ENCODE measurements at regions not wholly inside any gene's neighbourhood (a gene's known extent, or its start where the extent isn't known, plus 50 kb on each side); places are given as distances from the start of the nearest gene placed in this dataset.
"Not testable (repeated sequence)": the region's sequence is repeated elsewhere in the genome, so short reads cannot be mapped to it uniquely, and the experiment has no call there.

DNA sequence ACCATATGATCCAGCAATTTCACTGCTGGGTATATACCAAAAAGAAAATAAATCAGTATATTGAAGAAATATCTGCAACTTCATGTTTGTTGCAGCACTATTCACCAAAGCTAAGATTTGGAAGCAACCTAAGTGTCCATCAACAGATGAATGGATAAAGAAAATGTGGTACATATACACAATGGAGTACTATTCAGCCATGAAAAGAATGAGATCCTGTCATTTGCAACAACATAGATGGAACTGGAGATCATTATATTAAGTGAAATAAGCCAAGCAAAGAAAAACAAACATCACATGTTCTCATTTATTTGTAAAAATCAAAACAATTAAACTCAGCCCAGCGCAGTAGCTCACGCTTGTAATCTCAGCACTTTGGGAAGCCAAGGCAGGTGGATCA lies 184.4 kb upstream of the NR5A2 start:
- DNase-seq (ENCODE audit: low read depth in 2 of 2), result not testable (repeated sequence)

DNA sequence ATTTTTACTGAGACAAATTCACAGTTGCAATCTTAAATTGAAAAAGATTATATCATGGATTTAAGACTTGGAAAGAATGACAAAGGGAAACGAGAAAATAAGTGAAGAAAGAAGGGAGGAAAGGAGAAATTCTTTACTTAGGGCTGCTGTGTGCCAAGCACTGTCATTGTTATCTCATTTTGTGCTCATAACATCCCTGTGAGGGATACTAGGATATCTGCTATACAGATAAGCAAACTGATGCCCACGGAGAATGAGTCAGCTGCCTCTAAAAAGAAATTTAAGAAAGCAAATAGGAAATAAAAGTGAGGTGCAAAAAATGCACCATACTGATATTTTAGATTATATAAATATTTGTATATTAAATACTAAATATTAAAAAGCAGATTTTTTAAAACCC lies 183.6 kb upstream of the NR5A2 start:
- DNase-seq (ENCODE audit: low read depth in 2 of 2), result no peak

DNA sequence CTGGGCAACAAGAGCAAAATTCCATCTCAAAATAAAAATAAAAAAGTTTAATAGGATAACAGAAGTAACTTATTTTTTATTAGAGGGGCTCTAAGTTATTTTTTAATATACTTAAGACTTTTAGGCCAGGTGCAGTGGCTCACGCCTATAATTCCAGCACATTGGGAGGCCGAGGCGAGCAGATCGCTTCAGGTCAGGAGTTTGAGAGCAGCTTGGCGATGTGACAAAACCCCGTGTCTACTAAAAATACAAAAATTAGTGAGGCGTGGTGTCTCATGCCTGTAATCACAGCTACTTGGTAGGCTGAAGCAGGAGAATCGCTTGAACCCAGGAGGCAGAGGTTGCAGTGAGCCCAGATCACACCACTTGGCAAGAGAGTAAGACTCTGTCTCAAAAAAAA lies 180.5 kb upstream of the NR5A2 start:
- DNase-seq (ENCODE audit: low read depth in 2 of 2), result no peak

DNA sequence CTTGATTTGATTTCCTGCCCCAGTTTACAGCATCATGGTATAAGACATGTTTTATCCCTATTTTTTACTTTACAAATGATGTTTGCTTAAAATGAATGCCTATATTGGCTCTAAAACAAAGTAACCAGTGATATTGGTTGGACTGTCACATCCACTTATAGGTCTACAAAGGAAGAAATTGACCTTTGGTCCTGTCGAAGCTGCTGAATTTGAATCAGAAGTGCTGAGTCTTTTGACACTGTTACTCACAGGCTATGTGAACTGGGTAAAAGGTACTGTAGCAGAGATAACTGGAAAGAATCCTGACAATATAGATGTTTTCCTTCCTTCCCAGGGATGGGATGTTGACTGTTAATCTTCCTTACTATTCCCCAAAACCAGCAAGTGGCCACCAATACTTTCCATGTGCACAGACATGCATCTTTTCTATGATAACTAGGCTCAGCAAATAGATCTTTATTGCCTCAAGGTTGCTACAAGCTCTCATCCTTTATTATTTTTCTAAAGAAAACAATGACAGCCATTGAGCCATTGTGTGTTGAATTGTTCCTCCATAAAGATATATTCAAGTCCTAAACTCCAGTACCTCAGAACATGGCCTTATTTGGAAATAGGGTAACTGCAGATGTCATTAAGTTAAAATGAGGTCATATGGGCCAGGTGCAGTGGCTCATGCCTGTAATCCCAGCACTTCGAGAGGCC lies 175.9 kb upstream of the NR5A2 start:
- DNase-seq (ENCODE audit: low read depth in 2 of 2), result no peak

DNA sequence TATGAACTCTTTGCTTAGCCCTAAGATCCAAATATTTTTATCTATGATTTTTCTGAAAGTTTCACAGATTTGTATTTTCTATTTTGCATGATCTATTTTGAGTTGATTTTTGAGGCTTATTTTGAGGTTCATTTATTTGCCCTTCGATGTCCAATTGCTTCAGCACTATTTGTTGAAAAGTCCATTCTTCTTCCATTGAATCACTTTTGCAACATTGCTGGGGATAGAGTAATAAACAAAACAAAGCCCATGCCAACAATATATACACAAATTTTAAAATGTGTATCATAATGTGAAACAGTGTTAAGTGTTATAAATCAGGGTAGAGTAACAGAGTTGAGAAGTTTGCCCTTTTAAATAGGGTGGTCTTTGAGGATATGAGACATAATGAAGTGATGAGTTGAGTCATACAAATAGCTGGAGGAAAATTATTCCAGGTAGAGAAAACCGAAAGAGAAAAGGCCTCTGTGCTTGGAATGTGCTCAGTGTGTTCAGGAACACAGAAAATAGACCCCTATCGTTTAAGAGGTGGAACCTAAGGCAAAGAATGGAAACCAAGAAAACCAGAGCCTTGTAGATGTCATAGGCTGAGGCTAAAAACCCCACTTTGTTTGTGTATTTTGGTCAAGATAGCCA lies 172.7 kb upstream of the NR5A2 start:
- DNase-seq (ENCODE audit: low read depth in 2 of 2), result no peak

DNA sequence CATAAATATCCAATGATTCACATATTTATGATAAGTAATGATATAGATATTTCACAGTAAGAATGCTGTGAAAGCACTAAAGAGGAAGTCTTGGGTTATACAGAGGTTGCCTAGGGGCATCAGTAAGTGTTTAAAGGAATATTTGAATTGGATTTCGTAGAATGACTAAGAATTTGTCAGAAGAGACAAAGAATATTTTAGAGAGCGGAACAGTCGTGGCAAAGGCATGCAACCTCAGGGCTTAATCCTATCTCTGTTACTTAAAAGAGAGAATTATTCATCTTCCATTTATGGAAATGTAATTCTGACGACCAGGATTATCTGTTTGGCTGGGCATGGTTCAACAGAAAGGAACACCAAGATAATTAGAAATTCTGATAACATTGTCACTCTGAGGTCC lies 171.9 kb upstream of the NR5A2 start:
- no peak for DNase-seq (ENCODE audit: low read depth in 2 of 2)

DNA sequence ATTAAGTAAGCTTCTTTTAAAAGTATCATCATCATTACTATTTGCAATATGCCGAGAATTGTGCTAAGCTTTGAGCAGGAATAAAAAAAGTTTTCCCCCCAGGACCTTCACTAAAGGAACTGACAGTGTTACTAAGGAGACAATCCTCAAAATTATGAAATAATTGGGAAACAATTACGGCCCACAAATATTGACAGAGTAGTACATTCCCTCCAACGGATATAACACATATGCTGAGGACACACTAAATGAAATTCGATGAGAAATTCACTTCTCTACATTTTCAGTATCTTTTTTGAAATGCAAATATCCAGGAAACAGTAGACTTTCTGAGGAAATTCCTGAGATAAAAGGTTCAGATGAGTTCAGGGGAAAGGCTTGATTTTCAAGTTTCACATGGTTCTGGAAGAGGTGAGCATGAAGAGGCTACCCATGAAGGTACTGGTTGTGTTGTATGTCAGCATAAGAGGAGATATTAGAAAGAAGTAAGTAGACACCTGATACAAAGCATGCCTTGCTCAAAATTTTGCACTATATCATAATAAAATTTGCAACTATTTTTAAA lies 171.2 kb upstream of the NR5A2 start:
- no peak for DNase-seq (ENCODE audit: low read depth in 2 of 2)

DNA sequence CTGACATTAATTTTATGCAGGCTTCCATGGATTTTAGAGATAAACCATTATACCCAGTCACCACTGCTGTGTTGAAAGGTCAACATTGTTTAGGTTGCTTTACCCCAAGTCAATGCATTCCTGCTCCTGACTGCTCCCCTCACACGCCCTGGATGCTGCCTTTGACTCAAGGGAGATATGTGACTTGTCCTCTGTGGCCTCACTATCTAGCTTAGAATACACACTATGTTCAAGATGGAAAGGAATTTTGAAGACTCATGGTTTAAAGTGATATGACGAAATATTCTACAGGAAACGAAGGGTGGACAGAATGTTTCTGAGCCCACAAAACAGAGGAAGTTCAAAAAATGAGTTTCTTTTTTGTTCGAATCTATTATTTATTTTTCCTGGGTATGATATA lies 170.4 kb upstream of the NR5A2 start:
- DNase-seq (ENCODE audit: low read depth in 2 of 2), result no peak

DNA sequence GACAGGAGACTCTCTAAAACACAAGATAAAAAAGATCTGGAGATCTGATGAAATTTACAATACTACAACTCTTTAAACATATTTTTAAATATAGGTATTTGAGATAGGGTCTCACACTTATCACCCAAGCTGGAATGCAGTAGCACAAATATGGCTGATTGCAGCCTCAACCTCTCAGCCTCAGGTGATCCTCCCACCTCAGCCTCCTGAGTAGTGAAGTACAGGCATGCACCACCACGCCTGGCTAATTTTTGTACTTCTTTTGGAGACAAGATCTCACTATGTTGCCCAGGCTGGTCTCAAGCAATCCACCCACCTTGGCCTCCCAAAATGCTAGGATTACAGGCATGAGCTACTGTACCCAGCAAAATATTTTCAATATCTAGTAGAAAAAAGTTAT lies 170.0 kb upstream of the NR5A2 start:
- DNase-seq (ENCODE audit: low read depth in 2 of 2), result no peak

DNA sequence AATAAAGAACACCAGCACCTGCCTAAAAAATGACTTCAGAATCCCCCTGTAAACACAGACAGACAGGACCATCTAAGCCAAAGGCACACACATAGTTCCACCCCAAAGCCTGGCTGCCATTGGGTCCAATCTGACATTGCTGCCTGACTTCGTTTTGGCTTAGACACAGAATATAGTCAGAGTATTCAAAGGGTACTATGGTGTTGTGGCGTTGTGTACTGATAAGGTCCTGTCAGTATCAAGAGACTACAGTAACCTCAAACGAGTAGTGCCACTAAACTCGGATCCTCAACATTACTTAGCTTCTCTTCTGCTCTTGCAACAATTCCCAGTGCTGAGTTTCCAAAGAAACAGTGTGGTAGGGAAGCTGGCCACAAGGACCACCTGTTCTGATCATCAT lies 169.3 kb upstream of the NR5A2 start:
- no peak for DNase-seq (ENCODE audit: low read depth in 2 of 2)

DNA sequence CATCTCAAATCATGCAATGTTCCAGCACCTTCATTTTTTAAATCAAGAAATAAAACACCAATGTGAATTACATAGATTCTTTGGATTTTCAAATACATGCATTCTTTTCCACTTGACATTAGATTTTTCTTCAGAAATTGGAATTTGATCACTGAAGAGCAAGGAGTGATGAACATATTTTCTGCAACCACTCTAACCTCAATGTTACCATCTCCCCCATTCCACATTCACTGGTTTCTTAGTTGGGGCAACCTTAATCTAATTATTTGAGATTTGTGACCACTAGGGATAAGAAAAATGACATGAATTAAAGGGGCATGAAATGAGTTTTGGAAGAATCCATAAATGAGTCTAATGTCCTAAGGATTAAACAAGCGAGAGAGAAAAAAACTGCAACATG lies 168.7 kb upstream of the NR5A2 start:
- no peak for DNase-seq (ENCODE audit: low read depth in 2 of 2)

DNA sequence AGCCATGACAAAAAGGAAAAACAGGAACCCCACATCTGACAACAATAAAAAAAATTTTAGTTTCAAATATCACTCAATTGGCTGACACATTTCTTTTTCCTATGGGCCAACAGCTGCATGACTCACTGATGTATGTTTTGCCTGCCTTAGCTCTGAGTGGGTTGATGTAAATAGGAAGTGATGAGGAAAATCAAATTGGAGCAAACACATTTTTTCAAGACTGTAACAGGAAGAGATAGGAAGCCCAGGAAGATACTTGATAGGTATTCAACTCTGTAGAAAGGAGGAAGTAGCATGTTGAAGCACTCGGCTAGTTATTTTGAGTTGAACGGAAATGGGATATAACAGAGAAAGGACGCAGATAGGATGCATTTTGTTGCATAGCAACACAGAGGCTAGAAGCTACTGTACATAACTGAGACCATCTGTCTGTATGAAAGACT lies 168.0 kb upstream of the NR5A2 start:
- DNase-seq (ENCODE audit: low read depth in 2 of 2), result no peak

DNA sequence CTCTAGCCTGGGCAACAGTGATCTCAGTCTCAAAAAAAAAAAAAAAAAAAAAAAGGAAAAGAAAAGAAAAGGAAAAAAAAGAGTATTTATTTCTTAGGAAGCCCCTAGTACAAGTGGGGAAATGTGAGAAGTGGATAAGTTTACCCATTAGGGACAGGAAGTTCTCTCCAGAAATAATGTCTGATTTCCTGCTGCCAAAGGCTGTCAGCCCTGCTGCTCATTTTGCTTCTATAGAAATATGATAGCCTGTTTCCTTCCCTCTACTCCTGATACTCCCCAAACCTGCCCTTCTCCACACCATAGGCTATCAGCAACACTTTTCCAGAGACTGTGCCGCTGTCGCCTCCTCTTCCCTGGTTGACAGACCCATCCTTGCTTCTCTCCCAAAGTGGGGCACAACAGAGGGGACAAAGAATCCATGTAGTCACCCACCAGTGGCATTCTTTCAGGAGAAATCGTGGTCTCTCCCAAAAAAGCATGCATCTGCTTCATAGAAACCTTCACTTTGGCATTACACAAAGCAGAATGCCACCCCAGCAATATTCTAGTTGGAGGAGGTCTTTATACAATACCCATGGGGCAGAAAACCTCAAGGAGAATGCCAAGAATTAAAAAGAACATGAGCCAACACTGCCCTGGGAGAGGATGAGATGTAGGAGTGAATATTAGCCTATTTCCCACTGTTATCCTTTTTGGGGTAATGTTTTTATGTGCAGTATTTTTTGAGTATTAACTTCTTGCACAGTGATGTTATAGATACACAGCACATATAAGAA lies 166.3 kb upstream of the NR5A2 start:
- DNase-seq (ENCODE audit: low read depth in 2 of 2), result no peak

DNA sequence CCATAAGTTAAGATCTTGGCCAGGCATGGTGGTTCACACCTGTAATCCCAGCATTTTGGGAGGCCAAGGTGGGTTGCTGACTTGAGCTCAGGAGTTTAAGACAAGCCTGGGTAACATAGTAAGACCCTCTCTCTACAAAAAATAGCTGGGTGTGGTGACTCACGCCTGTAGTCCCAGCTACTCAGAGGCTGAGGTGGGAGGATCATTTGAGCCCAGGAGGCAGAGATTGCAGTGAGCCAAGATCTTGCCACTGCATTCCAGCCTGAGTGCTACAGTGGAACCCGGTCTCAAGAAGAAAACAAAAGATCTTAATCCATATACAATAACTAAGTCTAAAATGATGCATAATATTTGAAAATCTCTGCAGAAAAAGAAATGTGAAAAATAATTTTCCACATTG lies 165.5 kb upstream of the NR5A2 start:
- DNase-seq (ENCODE audit: low read depth in 2 of 2), result no peak

DNA sequence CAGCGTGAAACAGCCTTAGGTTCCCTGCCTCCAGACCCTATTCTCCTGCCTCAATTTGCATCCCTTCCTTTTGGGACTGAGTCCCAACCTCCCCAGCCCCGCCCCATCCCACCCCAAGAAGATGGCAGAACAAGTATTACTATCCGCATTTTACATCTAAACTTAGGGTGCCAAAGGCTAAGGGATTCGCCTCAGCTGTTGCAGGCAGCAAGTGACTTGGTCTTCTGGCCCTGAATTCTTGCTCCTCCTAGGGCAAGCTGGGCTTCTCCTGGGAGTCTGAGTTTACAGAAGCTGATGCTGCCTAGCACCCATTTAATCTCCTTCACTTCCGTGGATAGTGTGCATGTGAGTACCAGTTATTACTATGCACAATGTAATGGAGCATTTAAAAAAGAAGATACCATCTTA lies 161.3 kb upstream of the NR5A2 start:
- no peak for DNase-seq (ENCODE audit: low read depth in 2 of 2)

DNA sequence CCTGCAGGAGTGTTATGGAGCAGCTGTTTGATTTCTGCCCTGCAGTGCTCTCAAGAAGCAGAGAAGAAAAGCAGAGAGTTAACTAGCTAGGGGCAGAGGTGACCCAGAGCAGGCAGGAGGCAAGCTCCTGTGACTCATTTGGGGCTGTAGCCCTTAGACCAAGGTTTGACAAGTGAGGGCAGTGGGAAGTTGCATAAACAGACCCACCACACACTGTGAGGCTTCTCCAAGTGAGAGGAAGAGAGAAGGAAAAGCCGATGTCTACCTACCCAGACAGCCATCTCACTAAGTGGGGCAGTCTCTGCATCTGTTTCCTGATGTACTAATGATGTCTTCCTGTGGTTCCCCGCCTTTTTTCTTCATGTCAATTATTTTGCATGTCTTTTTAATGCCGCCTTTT lies 159.9 kb upstream of the NR5A2 start:
- DNase-seq (ENCODE audit: low read depth in 2 of 2), result no peak

DNA sequence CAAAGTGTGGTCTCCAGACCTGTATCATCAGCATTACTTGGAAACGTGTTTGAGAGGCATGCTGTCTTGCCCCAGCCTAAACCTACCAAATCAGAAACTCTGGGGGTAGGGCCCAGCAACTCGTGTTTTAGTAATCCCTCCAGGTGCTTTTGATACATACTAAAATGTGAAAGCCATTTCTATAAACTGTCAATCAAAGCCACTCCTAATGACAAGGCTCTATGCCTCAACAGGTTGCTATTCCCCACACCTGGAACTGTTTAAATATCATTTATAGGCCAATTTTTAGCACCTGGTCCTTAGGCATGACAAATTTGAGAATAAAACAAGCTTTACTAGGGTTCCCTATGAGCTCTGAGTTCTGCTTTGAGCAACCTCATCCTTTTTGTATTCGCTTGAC lies 158.7 kb upstream of the NR5A2 start:
- DNase-seq (ENCODE audit: low read depth in 2 of 2), result no peak

DNA sequence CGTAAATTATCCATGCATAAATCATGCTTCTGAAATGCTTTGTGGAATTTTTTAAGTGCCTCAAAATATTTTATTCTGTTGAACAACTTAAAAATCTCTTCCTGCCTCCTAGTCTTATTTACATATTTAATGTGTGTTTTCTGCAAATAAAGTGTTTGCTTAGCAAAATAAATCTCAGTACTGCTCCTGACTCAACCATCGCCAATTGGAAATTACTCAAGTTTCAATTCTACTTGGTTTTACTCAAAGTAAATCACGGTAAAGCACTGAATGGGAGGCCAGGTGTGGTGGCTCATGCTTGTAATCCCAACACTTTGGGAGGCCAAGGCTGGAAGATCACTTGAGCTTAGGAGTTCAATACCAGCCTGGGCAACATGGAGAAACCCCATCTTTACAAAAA lies 152.2 kb upstream of the NR5A2 start:
- no peak for DNase-seq (ENCODE audit: low read depth in 2 of 2)

DNA sequence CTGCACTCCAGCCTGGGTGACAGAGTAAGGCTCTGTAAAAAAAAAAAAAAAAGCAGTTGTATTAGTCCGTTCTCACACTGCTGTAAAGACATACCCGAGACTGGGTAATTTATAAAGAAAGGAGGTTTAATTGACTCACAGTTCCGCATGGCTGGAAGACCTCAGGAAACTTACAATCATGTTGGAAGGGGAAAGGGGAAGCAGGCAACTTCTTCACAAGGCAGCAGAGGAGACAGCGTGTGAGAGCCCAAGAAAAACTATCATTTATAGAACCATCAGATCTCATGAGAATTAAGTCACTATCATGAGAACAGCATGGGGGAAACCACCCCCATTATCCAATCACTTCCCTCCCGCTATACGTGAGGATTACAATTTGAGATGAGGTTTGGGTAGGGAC lies 151.7 kb upstream of the NR5A2 start:
- no peak for DNase-seq (ENCODE audit: low read depth in 2 of 2)

DNA sequence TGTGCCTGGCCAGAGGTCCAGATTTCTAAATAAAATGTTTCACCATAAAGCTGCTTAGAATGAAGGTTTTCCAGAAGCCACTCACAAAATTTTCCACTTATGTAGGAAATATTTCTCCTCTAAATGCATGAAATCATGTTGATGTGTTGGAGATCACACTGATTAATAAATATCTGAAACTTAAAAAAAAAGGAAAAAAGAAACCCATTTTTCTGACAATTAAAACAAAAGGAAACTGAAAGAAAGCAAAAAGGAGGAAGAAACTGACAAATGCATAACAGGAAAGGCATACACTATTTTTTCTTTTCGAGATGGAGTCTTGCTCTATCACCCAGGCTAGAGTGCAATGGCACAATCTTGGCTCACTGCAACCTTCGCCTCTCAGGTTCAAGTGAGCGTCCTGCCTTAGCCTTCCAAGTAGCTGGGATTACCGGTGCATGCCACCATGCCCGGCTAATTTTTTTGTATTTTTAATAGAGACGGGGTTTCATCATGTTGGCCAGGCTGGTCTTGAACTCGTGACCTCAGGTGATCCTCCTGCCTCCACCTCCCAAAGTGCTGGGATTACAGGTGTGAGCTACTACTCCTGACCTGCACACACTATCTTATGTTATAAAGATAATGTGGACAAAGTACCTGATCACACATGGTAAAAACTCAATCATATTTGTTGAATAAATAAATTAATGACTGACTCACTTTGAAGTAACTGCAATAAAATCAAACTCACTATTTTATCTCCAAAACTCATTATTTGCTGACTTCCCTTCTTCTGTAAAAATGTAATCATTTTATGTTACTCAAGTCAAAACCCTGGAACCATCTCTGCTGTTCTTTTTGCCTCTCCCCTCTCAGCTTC lies 149.8 kb upstream of the NR5A2 start:
- no peak for DNase-seq (ENCODE audit: low read depth in 2 of 2)

DNA sequence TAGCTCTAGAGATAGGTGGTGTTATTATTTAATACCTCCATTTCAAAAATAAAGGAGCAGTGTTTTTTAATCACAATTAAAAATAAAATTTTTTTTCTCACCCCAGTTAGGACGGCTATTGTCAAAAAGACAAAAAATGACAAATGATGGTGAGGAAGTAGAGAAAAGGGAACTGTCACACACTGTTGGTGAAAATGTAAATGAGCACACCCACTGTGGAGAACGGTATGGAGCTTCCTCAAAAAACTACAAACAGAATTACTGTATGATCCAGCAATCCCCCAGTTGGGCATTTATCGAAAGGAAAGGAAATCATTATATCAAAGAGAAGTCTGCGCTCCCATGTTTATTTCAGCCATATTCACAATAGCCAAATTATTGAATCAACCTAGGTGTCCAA lies 148.7 kb upstream of the NR5A2 start:
- no peak for DNase-seq (ENCODE audit: low read depth in 2 of 2)

DNA sequence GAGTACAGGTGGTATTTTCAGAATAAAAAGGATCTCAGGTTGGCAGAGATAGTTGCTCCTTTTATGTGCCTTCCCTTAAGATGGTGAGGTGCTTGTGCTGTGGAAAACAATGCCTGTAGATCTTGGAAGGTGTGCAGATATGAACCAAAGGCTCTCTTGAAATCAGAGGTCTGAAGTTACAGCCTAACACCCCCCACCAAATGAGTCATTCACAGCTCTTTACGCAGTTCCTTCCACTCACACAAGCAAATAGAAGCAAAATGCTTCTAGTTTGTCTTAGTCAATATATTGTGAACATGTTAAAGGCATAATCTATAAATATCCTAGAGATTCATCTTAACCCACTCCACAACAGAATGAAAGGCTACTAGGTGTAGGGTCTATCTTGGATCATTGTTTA lies 128.9 kb upstream of the NR5A2 start:
- DNase-seq (ENCODE audit: low read depth in 2 of 2), result no peak

Data from activated CD4-positive, alpha-beta T cell treated with anti-CD3 and anti-CD28 coated beads for 24 hours (primary cell).